H1 (cell line): ENCODE measurements at regions not wholly inside any gene's neighbourhood (a gene's known extent, or its start where the extent isn't known, plus 50 kb on each side); places are given as distances from the start of the nearest gene placed in this dataset.

Experiments
- CTCF ChIA-PET: fragments of 300-600 bp; sonication (Branson Sonifier 250); formaldehyde crosslinking; loops from one replicate; lab custom pipeline; 2021; ENCODE audit not compliant: partially characterized antibody; lab: Charles Lee
- POLR2A ChIA-PET: fragments of 300-600 bp; sonication (Branson Sonifier 250); formaldehyde crosslinking; loops from one replicate; lab custom pipeline; 2021; ENCODE audit warnings: inconsistent platforms; ENCODE audit not compliant: partially characterized antibody; lab: Charles Lee
- DNase-seq, 2 experiments: peaks; one replicate each; pipeline versions ENCODE4 v3.0.0 to v3.0.0-alpha.2; 2010 to 2022; ENCODE audit warnings: low spot score in 2 of 2, low read depth in 1 of 2, mixed read lengths in 1 of 2
- FAIRE-seq: peaks from 2 replicates; lab custom pipeline; 2011; peaks lifted over from hg19 to GRCh38; lab: Jason Lieb, UNC
- H2AFZ ChIP-seq: 2 replicates; pipeline ENCODE4 v1.8.1; 2012; ENCODE audit warnings: low read length, inconsistent platforms
- H2AK5ac ChIP-seq: 2 replicates; pipeline ENCODE4 v1.6.1; 2013; ENCODE audit warnings: low read depth, low read length
- H2BK120ac ChIP-seq: replicated peaks from 2 replicates; pipeline ENCODE3; 2013; ENCODE audit warnings: low read depth, low read length, inconsistent platforms
- H2BK12ac ChIP-seq: 2 replicates; pipeline ENCODE4 v1.6.1; 2013; ENCODE audit warnings: low read depth, low read length
- H2BK15ac ChIP-seq: 2 replicates; pipeline ENCODE4 v1.6.1; 2013; ENCODE audit warnings: low read length
- H2BK20ac ChIP-seq: 2 replicates; pipeline ENCODE4 v1.6.1; 2013; ENCODE audit warnings: low read length
- H2BK5ac ChIP-seq: 2 replicates; pipeline ENCODE4 v1.6.1; 2013; ENCODE audit warnings: low read depth, low read length
- H3K14ac ChIP-seq: 2 replicates; pipeline ENCODE4 v1.6.1; 2013; ENCODE audit warnings: inconsistent platforms; ENCODE audit not compliant: insufficient read length
- H3K18ac ChIP-seq: 2 replicates; pipeline ENCODE4 v1.6.1; 2013; ENCODE audit warnings: low read length; ENCODE audit errors: extremely low read depth
- H3K23ac ChIP-seq: 2 replicates; pipeline ENCODE4 v1.6.1; 2013; ENCODE audit warnings: inconsistent platforms; ENCODE audit not compliant: insufficient read length
- H3K23me2 ChIP-seq: 2 replicates; pipeline ENCODE4 v1.6.1; 2013; ENCODE audit warnings: low read depth, low read length
- H3K27ac ChIP-seq: 2 replicates; pipeline ENCODE4 v1.6.1; 2011; ENCODE audit warnings: low read depth, low read length, inconsistent platforms
- H3K27me3 ChIP-seq, 4 experiments: replicated peaks in 1 of 4; 1 replicate in 1 of 4; 2 replicates in 3 of 4; pipeline versions ENCODE4 v1.6.1 to v1.8.1; 2011 to 2013; ENCODE audit warnings: low read length in 3 of 4, mild to moderate bottlenecking in 3 of 4, inconsistent platforms in 2 of 4, mixed read lengths in 2 of 4, moderate library complexity in 1 of 4; ENCODE audit not compliant: control insufficient read depth in 3 of 4, insufficient read depth in 3 of 4; ENCODE audit errors: extremely low read depth in 1 of 4
- H3K36me3 ChIP-seq, 4 experiments: 2 replicates each; pipeline versions ENCODE4 v1.6.1 to v1.8.1; 2011 to 2013; ENCODE audit warnings: mild to moderate bottlenecking in 4 of 4, low read length in 3 of 4, moderate library complexity in 2 of 4, control low read depth in 1 of 4, inconsistent platforms in 1 of 4; ENCODE audit not compliant: insufficient read depth in 4 of 4, control insufficient read depth in 2 of 4
- H3K4ac ChIP-seq: replicated peaks from 2 replicates; pipeline ENCODE3; 2013; ENCODE audit warnings: low read length, low read depth, mixed read lengths, inconsistent platforms; ENCODE audit not compliant: insufficient read length
- H3K4me1 ChIP-seq, 4 experiments: replicated peaks in 1 of 4; 1 replicate in 1 of 4; 2 replicates in 3 of 4; pipeline versions ENCODE4 v1.6.1 to v1.8.1; 2011 to 2013; ENCODE audit warnings: low read length in 3 of 4, inconsistent platforms in 2 of 4, mixed read lengths in 1 of 4; ENCODE audit not compliant: insufficient read depth in 4 of 4, control insufficient read depth in 3 of 4
- H3K4me2 ChIP-seq, 2 experiments: 2 replicates each; pipeline versions ENCODE4 v1.6.1 to v1.8.1; 2011 to 2013; ENCODE audit warnings: low read depth in 2 of 2, low read length in 2 of 2, control low read depth in 1 of 2, inconsistent platforms in 1 of 2, mild to moderate bottlenecking in 1 of 2; ENCODE audit not compliant: insufficient read depth in 1 of 2
- H3K4me3 ChIP-seq, 4 experiments: fragments of 200-600, 300-600 bp in 1 of 4; sonication (generic), shearing (Covaris generic), sonication (Bioruptor Twin) in 1 of 4; 2 replicates each; pipeline versions ENCODE4 v1.5.1 to v1.8.1; 2011 to 2016; ENCODE audit warnings: low read length in 4 of 4, low read depth in 3 of 4, control low read depth in 2 of 4, inconsistent platforms in 2 of 4, mild to moderate bottlenecking in 2 of 4, mixed read lengths in 1 of 4, moderate library complexity in 1 of 4; ENCODE audit not compliant: insufficient read depth in 2 of 4; ENCODE audit errors: extremely low read depth in 1 of 4
- H3K56ac ChIP-seq: replicated peaks from 2 replicates; pipeline ENCODE3; 2013; ENCODE audit warnings: low read depth, mild to moderate bottlenecking, mixed read lengths, low read length, inconsistent platforms; ENCODE audit not compliant: insufficient read length
- H3K79me1 ChIP-seq: 2 replicates; pipeline ENCODE4 v1.6.1; 2013; ENCODE audit warnings: low read depth, low read length, control low read depth
- H3K79me2 ChIP-seq, 2 experiments: 2 replicates each; pipeline versions ENCODE4 v1.6.1 to v1.8.1; 2012 to 2013; ENCODE audit warnings: low read length in 2 of 2, mild to moderate bottlenecking in 2 of 2, inconsistent platforms in 1 of 2; ENCODE audit not compliant: insufficient read depth in 2 of 2, control insufficient read depth in 1 of 2
- H3K9ac ChIP-seq, 4 experiments: replicated peaks in 1 of 4; 1 replicate in 1 of 4; 2 replicates in 3 of 4; pipeline versions ENCODE4 v1.6.1 to v1.8.1; 2011 to 2013; ENCODE audit warnings: low read depth in 3 of 4, low read length in 3 of 4, control low read depth in 2 of 4, mild to moderate bottlenecking in 2 of 4, moderate library complexity in 2 of 4, inconsistent platforms in 1 of 4; ENCODE audit errors: extremely low read depth in 1 of 4
- H3K9me3 ChIP-seq, 2 experiments: 2 replicates each; pipeline versions ENCODE4 v1.6.1 to v1.8.1; 2012 to 2013; ENCODE audit warnings: mild to moderate bottlenecking in 2 of 2, moderate library complexity in 2 of 2, control low read depth in 1 of 2, inconsistent platforms in 1 of 2, low read depth in 1 of 2, low read length in 1 of 2, mixed read lengths in 1 of 2; ENCODE audit not compliant: insufficient read depth in 2 of 2
- H4K20me1 ChIP-seq, 2 experiments: replicated peaks in 1 of 2; 2 replicates each; pipeline versions ENCODE3 to v1.8.1; 2011 to 2013; ENCODE audit warnings: inconsistent platforms in 2 of 2, low read length in 2 of 2, mild to moderate bottlenecking in 1 of 2; ENCODE audit not compliant: insufficient read depth in 2 of 2, control insufficient read depth in 1 of 2
- H4K5ac ChIP-seq: 2 replicates; pipeline ENCODE4 v1.6.1; 2013; ENCODE audit warnings: low read length, low read depth, mixed read lengths, inconsistent platforms; ENCODE audit not compliant: insufficient read length
- H4K8ac ChIP-seq: 2 replicates; pipeline ENCODE4 v1.8.0; 2013; ENCODE audit warnings: mild to moderate bottlenecking, moderate library complexity, low read length, inconsistent platforms; ENCODE audit not compliant: insufficient read depth; ENCODE audit errors: extremely low read depth
- H4K91ac ChIP-seq: replicated peaks from 2 replicates; pipeline ENCODE3; 2013; ENCODE audit warnings: low read length, mixed read lengths, inconsistent platforms; ENCODE audit not compliant: insufficient read length
- ATF3 ChIP-seq: IDR thresholded peaks from 2 replicates; pipeline ENCODE4 v1.6.1; 2011; ENCODE audit warnings: low read depth, mild to moderate bottlenecking, low read length; ENCODE audit not compliant: insufficient read depth
- POU5F1 ChIP-seq: IDR thresholded peaks from 2 replicates; pipeline ENCODE4 v1.6.1; 2011; ENCODE audit warnings: low read depth, mild to moderate bottlenecking, low read length, moderate library complexity
- TBP ChIP-seq: IDR thresholded peaks from 2 replicates; pipeline ENCODE4 v1.6.1; 2011; ENCODE audit warnings: low read depth, low read length, improper control_type of control experiment
- WGBS, 2 experiments: shearing (Covaris generic) in 1 of 2; methylation state at CpG; one replicate each; pipeline versions ENCODE4 v1.1.6 to v1.1.7; 2013 to 2015; ENCODE audit warnings: low lambda C conversion rate in 2 of 2, mixed read lengths in 2 of 2, inconsistent platforms in 1 of 2, low coverage in 1 of 2, missing lambda C conversion rate in 1 of 2; ENCODE audit not compliant: insufficient replicate concordance in 2 of 2, insufficient coverage in 1 of 2, insufficient read length in 1 of 2; ENCODE audit errors: extremely low coverage in 1 of 2, missing lambda C conversion rate in 1 of 2; 5-methylcytosine and 5-hydroxymethylcytosine counted together

- no peak overlapping the region for H2BK20ac ChIP-seq
- no peak for DNase-seq
- no peaks in the 10 kb centered on the region for H3K27me3 ChIP-seq
- H4K91ac ChIP-seq: no peak overlapping the region
- H2BK15ac ChIP-seq: no peak overlapping the region
- no peaks in the 10 kb centered on the region for H3K9me3 ChIP-seq
- FAIRE-seq: no peak
- 99% methylated on average over 7 of the region's 7 CpGs; no CpG with 5 or more reads in 1 of the 2 experiments for WGBS, 2 experiments
- no peak overlapping the region for H3K56ac ChIP-seq
- H3K14ac ChIP-seq: no peak overlapping the region
- no peak overlapping the region for H2BK12ac ChIP-seq
- no peaks in the 10 kb centered on the region for H3K23me2 ChIP-seq
- no peak overlapping the region for H4K8ac ChIP-seq
- no peaks in the 10 kb centered on the region for H3K36me3 ChIP-seq
- no peak overlapping the region for H2BK120ac ChIP-seq
- no peak overlapping the region for H3K18ac ChIP-seq
- no peak overlapping the region for H3K4me2 ChIP-seq
- no peaks in the 10 kb centered on the region; a peak in 1 of 7 replicates for H3K4me1 ChIP-seq
- TF ChIP-seq TBP (no peak), ATF3 (no peak), POU5F1 (no peak)
- H3K9ac ChIP-seq: no peak overlapping the region
- H3K4me3 ChIP-seq: no peak overlapping the region
- H2BK5ac ChIP-seq: no peak overlapping the region
- H3K23ac ChIP-seq: no peak overlapping the region
- H3K4ac ChIP-seq: no peak overlapping the region
- no peak overlapping the region for H2AK5ac ChIP-seq
- no peak overlapping the region for H4K5ac ChIP-seq
- H3K79me1 ChIP-seq: no peaks in the 10 kb centered on the region
- H2AFZ ChIP-seq: no peak overlapping the region
- no peaks in the 10 kb centered on the region for H4K20me1 ChIP-seq
- POLR2A ChIA-PET: no interaction called here
- H3K79me2 ChIP-seq: no peaks in the 10 kb centered on the region
- H3K27ac ChIP-seq: no peak overlapping the region
- CTCF ChIA-PET: no interaction called here
Observed at GRCh38 chr14:97166497-97166896, 369.3 kb downstream of the VRK1 start.
